ENCODE measurements at regions not wholly inside any gene's neighbourhood (a gene's known extent, or its start where the extent isn't known, plus 50 kb on each side); places are given as distances from the start of the nearest gene placed in this dataset.
"Not testable (repeated sequence)": the region's sequence is repeated elsewhere in the genome, so short reads cannot be mapped to it uniquely, and the experiment has no call there.

DNA sequence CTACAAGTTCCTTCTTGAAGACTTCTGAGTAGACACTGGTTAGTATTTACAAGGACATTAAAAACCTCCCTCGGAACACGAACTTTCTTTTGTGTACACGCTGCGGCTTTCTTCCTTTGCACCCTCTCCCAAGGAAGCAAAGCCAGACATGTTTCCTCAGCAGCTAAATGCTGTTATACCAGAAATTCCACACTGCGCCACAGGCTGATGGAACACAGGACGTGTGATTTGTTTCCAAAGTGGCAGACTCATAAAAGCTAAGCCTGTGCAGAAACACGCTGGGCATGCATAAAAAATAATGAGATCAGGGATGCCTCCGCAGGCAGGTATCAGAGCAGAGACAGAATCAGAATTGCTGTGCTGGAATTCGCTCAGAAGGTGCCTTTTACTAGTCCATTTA lies 73.0 kb upstream of the RGPD5 start:
- no peak for DNase-seq

DNA sequence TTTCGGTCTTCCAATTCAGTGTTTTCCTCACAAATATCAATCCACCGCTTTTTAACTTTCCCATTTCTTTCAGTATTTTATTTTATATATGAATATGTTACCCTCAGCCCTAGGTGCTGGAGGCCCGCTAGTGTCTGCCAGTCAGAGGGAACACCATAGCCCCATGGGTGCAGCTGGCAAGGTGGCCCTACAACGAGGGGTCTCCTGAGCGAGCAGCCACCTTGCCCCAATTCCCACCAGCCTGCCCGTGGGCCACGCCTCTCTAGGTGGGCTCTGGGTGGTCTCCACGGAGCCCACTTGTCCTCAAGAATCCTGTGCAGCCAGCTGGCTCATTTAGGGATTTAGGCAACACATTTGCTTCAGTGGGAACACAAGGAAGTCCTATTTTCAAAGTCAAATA lies 72.5 kb upstream of the RGPD5 start:
- DNase-seq, result no peak

DNA sequence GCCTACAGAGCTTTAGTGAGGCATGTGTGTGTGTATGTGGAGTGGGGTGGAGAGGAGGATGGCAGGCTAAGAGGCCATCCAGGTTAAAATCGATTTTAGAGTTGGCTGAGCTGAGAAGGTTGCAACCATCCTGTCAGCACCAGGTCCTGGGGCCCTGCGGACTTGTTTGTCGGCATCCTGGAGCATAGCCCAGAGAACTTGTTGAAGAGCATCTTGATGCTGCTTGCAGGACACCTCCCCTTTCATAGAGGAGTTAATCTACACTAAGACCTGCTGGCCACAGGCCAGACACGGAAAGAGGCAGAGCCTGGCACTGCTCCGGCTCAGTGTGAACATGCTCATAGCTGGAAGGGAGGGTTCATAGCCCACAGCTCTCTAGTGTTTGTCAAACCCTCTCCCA lies 72.1 kb upstream of the RGPD5 start:
- peak; percentile 67 for DNase-seq

DNA sequence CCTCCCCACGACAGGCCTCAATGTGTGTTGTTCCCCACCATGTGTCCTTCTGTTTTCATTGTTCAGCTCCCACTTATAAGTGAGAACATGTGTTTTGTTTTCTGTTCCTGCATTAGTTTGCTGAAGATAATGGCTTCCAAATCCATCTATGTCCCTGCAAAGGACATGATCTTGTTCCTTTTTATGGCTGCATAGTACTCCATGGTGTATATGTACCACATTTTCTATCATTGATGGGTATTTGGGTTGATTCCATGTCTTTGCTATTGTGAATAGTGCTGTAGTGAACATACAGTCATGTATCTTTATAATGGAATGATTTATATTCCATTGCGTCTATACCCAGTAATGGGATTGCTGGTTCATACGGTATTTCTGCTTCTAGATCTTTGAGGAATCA lies 71.5 kb upstream of the RGPD5 start:
- DNase-seq, result not testable (repeated sequence)

DNA sequence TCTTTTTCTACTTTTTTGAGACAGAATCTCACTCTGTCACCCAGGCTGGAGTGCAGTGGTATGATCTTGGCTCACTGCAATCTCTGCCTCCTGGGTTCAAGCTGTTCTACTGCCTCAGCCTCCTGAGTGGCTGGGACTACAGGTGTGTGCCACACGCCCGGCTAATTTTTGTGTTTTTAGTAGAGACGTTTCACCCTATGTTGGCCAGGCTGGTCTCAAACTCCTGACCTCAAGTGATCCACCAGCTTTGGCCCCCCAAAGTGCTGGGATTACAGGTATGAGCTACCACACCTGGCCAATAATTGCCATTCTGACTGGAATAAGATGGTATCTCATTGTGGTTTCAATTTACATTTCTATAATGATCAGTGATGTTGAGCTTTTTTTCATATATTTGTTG lies 71.0 kb upstream of the RGPD5 start:
- not testable (repeated sequence) for DNase-seq

DNA sequence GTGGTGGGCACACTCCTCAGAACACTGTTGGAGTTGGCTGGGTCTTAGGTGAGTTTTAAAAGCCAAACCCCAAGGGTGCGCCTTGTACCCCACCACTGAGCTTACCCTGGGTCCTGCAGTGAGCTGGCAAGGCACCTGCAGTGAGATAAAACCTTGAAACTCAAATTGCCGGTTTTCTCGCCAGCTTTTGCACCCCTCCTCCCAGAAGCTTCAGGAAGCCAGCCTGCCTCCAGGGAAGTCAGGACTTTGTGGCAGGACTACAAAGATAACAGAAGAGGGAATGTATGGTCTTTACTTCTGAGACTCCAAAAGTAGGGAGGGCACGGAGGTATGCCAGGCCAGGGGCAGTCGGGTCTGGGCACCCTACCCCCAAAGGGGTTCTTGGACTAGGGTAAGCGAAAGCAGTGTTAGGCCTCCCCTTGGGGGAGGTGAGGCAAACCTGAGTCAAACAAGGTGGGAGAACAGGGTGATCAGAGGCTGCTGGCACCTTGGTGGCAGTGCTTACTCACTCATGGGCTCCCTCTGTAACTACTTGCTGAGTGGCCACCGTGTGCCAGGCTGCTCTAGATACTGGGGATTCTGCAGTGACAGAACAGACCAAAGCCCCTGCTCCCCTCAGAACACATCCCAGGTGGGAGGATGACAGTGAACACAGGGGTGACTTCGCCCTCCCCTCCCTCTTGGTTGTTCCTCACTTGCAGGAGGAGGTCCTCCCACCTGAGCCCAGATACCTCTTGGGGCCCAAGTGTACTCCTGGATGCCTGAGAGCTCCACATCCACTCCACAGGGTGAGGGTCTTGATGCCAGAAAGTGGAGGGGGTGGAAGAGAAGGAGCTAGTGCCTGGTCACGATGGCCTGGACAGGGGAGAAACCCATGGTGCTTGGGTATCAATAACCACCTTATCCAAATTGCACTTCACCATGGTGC lies 69.3 kb upstream of the RGPD5 start:
- DNase-seq, result no peak

DNA sequence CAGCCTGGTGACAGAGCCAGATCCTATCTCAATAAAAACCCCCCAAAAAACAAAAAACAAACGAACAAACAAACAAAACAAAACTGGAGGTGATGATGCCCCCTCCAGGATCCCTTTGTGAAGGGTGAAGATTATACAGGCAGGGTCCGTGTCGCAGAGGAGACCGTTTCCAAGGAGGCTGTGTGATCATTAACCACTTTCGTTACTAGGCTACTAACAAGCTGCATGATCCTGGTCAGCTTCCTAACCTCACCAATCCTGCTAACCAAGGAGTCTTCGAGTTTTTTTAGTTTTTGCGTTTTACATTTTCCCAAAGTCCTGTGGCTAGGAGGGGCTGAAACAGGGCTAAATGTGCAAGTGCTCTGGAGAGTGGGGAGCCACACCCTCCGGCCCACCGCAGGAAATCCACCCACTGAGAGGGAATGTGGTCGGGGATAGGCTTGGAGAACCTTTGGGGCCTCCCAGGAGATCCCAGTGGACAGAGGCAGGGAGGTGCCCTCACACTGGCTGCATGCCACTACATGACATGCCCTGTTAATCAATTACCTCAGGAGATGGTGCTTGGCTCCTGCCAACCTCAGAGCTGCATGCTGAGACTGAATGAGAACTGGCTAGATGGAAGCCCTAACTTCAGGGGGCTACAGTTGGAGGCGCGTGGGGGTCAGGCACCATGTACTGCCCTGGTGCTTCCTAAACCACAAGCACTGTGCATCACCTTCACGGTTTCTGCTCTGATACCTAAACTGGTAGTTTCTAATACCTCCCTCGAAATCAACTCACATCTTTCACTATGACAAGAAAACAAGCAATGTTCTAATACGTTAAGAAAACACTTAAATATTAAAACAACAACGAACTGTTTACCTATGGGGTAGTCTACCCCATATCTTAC lies 67.5 kb upstream of the RGPD5 start:
- DNase-seq, result no peak

DNA sequence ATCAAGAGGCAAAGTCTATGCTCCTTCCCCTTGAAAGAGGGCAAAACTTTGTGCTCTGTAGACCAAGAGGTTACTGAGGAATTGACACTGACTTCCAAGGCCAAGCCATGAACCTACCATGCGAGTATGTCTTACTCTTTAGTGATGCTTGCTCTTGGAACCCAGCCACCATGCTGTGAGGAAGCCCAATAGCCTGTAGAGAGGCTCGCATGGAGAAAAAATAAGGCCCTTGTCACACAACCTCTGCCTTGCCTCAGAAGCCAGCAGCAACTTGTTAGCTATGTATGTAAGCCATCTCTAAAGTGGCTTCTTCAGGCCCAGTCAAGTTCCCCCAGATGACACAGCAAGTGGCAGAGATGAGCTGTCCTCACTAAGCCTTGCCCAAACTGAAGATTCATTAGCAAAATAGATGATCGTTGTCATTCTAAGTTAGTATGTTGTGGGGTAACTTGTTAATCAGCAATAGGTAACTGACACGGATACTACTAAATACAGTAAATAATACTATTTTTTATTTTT lies 66.1 kb upstream of the RGPD5 start:
- no peak for DNase-seq

DNA sequence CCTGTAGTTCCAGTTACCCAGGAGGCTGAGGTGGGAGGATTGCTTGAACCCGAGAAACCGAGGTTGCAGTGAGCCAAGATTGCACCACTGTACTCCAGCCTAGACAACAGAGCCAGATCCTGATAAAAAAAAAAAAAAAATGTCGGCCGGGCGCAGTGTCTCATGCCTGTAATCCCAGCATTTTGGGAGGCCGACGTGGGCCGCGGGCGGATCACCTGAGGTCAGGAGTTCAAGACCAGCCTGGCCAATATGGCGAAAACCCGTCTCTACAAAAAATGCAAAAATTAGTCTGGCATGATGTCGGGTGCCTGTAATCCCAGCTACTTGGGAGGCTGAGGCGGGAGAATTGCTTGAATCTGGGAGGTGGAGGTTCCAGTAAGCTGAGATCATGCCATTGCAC lies 60.4 kb upstream of the RGPD5 start:
- DNase-seq, result not testable (repeated sequence)

DNA sequence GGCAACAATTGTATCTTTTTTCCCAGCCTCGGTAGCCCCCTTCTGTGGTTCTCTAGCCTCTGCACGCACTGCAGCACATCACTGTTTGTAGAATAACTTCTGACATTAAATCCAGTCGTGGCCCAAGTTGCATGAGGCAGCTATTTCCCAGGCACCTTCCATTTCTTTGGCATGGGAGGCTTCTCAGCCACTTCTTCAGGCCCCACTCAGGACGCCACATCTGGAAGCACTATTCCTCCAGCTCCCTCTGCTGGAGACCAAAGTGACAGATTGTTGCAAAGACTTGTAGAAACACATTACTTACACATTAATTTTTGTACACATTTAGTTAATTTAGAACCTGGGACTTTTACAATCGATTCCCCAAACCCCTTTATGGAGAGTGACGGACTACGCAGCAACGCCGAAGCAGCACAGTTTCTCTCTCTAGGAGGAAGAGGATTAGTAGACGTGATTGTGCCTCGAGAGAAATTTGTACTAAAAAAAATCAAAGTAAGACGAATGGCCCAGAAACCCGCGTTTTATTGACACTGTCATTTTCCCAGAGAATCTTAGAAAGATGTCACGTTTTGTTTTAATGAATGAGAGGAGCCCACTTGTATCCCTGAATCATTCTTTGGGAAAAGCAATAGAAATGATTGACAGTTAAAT lies 57.8 kb upstream of the RGPD5 start:
- DNase-seq, result peak; percentile 7
